Activated naive CD8-positive, alpha-beta T cell treated with anti-CD3 and anti-CD28 coated beads, Interleukin-2, amount 50 U/mL, for 24 hours (primary cell): ENCODE measurements at regions not wholly inside any gene's neighbourhood (a gene's known extent, or its start where the extent isn't known, plus 50 kb on each side); places are given as distances from the start of the nearest gene placed in this dataset.
"Not testable (repeated sequence)": the region's sequence is repeated elsewhere in the genome, so short reads cannot be mapped to it uniquely, and the experiment has no call there.

Experiments
- ATAC-seq: fragments of 150-1000 bp; cut with Tn5 transposase; one replicate; pipeline ENCODE4 v1.10.0; 2021
- DNase-seq: peaks from one replicate; pipeline ENCODE4 v3.0.0; 2021
- H3K27ac Mint-ChIP-seq: one replicate; pipeline ENCODE4 v1.8.0; 2021; ENCODE audit warnings: mild to moderate bottlenecking, mixed read lengths
- H3K27me3 Mint-ChIP-seq: one replicate; pipeline ENCODE4 v1.8.0; 2021; ENCODE audit warnings: mixed read lengths
- H3K36me3 Mint-ChIP-seq: one replicate; pipeline ENCODE4 v1.8.0; 2021; ENCODE audit warnings: low read depth, mixed read lengths
- H3K4me1 Mint-ChIP-seq: one replicate; pipeline ENCODE4 v1.8.0; 2021; ENCODE audit warnings: mixed read lengths
- H3K4me3 Mint-ChIP-seq: one replicate; pipeline ENCODE4 v1.8.0; 2021; ENCODE audit warnings: mild to moderate bottlenecking, moderate library complexity, mixed read lengths
- H3K9me3 Mint-ChIP-seq: one replicate; pipeline ENCODE4 v1.8.0; 2021; ENCODE audit warnings: mixed read lengths

GRCh38 chr16:31975826-31976419 lies 102.3 kb downstream of the ZNF267 start:
- not testable (repeated sequence) for H3K27me3 Mint-ChIP-seq, DNase-seq, ATAC-seq, H3K36me3 Mint-ChIP-seq, H3K4me3 Mint-ChIP-seq, H3K27ac Mint-ChIP-seq, H3K4me1 Mint-ChIP-seq, H3K9me3 Mint-ChIP-seq

- not testable (repeated sequence) for H3K27me3 Mint-ChIP-seq, H3K4me1 Mint-ChIP-seq, H3K27ac Mint-ChIP-seq, DNase-seq, H3K4me3 Mint-ChIP-seq, ATAC-seq, H3K36me3 Mint-ChIP-seq, H3K9me3 Mint-ChIP-seq
Observed at GRCh38 chr16:31978463-31978862, 104.9 kb downstream of the ZNF267 start.

- H3K4me1 Mint-ChIP-seq, H3K27me3 Mint-ChIP-seq, H3K27ac Mint-ChIP-seq, DNase-seq, H3K36me3 Mint-ChIP-seq, H3K9me3 Mint-ChIP-seq, ATAC-seq, H3K4me3 Mint-ChIP-seq: not testable (repeated sequence)
Observed at GRCh38 chr16:31981739-31982138, 108.1 kb downstream of the ZNF267 start.

GRCh38 chr16:31982986-31983385 lies 109.4 kb downstream of the ZNF267 start:
- not testable (repeated sequence) for H3K36me3 Mint-ChIP-seq, H3K9me3 Mint-ChIP-seq, H3K4me1 Mint-ChIP-seq, ATAC-seq, H3K27ac Mint-ChIP-seq, H3K27me3 Mint-ChIP-seq, H3K4me3 Mint-ChIP-seq, DNase-seq

- H3K36me3 Mint-ChIP-seq, H3K4me1 Mint-ChIP-seq, H3K27me3 Mint-ChIP-seq, DNase-seq, H3K9me3 Mint-ChIP-seq, H3K4me3 Mint-ChIP-seq, ATAC-seq, H3K27ac Mint-ChIP-seq: not testable (repeated sequence)
Observed at GRCh38 chr16:31983666-31984065, 110.1 kb downstream of the ZNF267 start.

GRCh38 chr16:31986895-31987294 lies 113.3 kb downstream of the ZNF267 start:
- H3K4me3 Mint-ChIP-seq: not testable (repeated sequence)

GRCh38 chr16:31988595-31989581 lies 115.3 kb downstream of the ZNF267 start:
- not testable (repeated sequence) for H3K4me3 Mint-ChIP-seq, H3K9me3 Mint-ChIP-seq, H3K4me1 Mint-ChIP-seq, H3K27ac Mint-ChIP-seq, H3K36me3 Mint-ChIP-seq, H3K27me3 Mint-ChIP-seq
- peak; percentile 65 for ATAC-seq
- peak; percentile 41 for DNase-seq

More at GRCh38 chr16:31986895-31987294, 113.3 kb downstream of the ZNF267 start:
- H3K27ac Mint-ChIP-seq, ATAC-seq, H3K36me3 Mint-ChIP-seq, DNase-seq, H3K4me1 Mint-ChIP-seq, H3K27me3 Mint-ChIP-seq, H3K9me3 Mint-ChIP-seq: not testable (repeated sequence)

- H3K4me3 Mint-ChIP-seq, H3K9me3 Mint-ChIP-seq, DNase-seq, H3K27ac Mint-ChIP-seq, ATAC-seq, H3K36me3 Mint-ChIP-seq, H3K4me1 Mint-ChIP-seq, H3K27me3 Mint-ChIP-seq: not testable (repeated sequence)
Observed at GRCh38 chr16:31990261-31990660, 116.7 kb downstream of the ZNF267 start.

- not testable (repeated sequence) for H3K9me3 Mint-ChIP-seq, H3K27ac Mint-ChIP-seq, H3K4me1 Mint-ChIP-seq, H3K27me3 Mint-ChIP-seq, H3K4me3 Mint-ChIP-seq, H3K36me3 Mint-ChIP-seq, ATAC-seq, DNase-seq
Observed at GRCh38 chr16:31990980-31991379, 117.4 kb downstream of the ZNF267 start.

- peak; percentile 52 for DNase-seq
- not testable (repeated sequence) for H3K27ac Mint-ChIP-seq, H3K4me1 Mint-ChIP-seq, H3K27me3 Mint-ChIP-seq, H3K36me3 Mint-ChIP-seq, H3K9me3 Mint-ChIP-seq, ATAC-seq, H3K4me3 Mint-ChIP-seq
Observed at GRCh38 chr16:31996325-31996724, 122.7 kb downstream of the ZNF267 start.

- ATAC-seq, H3K4me3 Mint-ChIP-seq, H3K27me3 Mint-ChIP-seq, H3K9me3 Mint-ChIP-seq, DNase-seq, H3K27ac Mint-ChIP-seq, H3K36me3 Mint-ChIP-seq, H3K4me1 Mint-ChIP-seq: not testable (repeated sequence)
Observed at GRCh38 chr16:32002496-32002895, 128.9 kb downstream of the ZNF267 start.

- ATAC-seq: not testable (repeated sequence)
Observed at GRCh38 chr16:32003819-32004218, 130.2 kb downstream of the ZNF267 start.

GRCh38 chr16:32038783-32039496 lies 165.3 kb downstream of the ZNF267 start:
- not testable (repeated sequence) for H3K4me3 Mint-ChIP-seq, H3K27me3 Mint-ChIP-seq, ATAC-seq, H3K4me1 Mint-ChIP-seq, H3K9me3 Mint-ChIP-seq, H3K27ac Mint-ChIP-seq, H3K36me3 Mint-ChIP-seq
- peak; percentile 11 for DNase-seq

More at GRCh38 chr16:32003819-32004218, 130.2 kb downstream of the ZNF267 start:
- not testable (repeated sequence) for H3K27ac Mint-ChIP-seq, H3K27me3 Mint-ChIP-seq, H3K4me1 Mint-ChIP-seq, H3K4me3 Mint-ChIP-seq, H3K36me3 Mint-ChIP-seq, H3K9me3 Mint-ChIP-seq, DNase-seq

- H3K27me3 Mint-ChIP-seq, H3K4me1 Mint-ChIP-seq, DNase-seq, H3K27ac Mint-ChIP-seq, H3K36me3 Mint-ChIP-seq, ATAC-seq, H3K4me3 Mint-ChIP-seq, H3K9me3 Mint-ChIP-seq: not testable (repeated sequence)
Observed at GRCh38 chr16:32039919-32040318, 166.3 kb downstream of the ZNF267 start.
